ENCODE measurements at regions not wholly inside any gene's neighbourhood (a gene's known extent, or its start where the extent isn't known, plus 50 kb on each side); places are given as distances from the start of the nearest gene placed in this dataset.

DNA sequence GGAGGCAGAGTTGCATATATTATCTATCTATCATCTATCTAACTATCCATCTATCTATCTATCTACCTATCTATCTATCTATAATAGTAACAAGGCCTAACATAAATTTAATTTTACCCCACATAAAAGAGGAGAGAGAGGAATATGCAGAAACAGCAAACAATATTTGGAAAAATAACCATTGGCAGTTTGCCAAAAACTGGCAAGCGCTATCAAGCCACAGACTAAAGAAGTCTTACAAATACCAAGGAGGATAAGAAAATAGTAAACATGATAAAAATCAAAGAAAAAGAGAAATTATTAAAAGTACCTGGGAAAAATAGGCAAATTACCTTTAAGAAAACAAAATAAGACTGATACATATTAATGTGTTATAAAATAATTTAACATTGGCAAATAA lies 230.8 kb downstream of the CPXCR1 start:
- H3K36me3 ChIP-seq (ENCODE audit: control insufficient read depth, insufficient read depth, low read length) = no peaks in the 10 kb centered on the region
- H3K27ac ChIP-seq (ENCODE audit: insufficient read depth, low read length) = no peak overlapping the region
- H3K4me1 ChIP-seq (ENCODE audit: control insufficient read depth, insufficient read depth, low read length) = no peaks in the 10 kb centered on the region
- H2BK5ac ChIP-seq (ENCODE audit: low read depth, low read length, poor library complexity, severe bottlenecking) = no peak overlapping the region
- ATAC-seq (ENCODE audit: low read depth) (no peak), DNase-seq (no peak)
- BruUV-seq (replicated peaks) = no TSS peak
- H3K4ac ChIP-seq (ENCODE audit: low read depth, low read length) = no peak overlapping the region
- no peak overlapping the region for H2BK20ac ChIP-seq (ENCODE audit: low read depth, low read length)
- H3K79me1 ChIP-seq (ENCODE audit: low read depth in 1 of 2, low read length in 2 of 2) = no peaks in the 10 kb centered on the region
- H2AK9ac ChIP-seq (replicated peaks; ENCODE audit: low read depth, low read length, poor library complexity) = no peak overlapping the region
- no peak overlapping the region for H2AK5ac ChIP-seq (ENCODE audit: low read depth, low read length)
- no peaks in the 10 kb centered on the region for H3K27me3 ChIP-seq (ENCODE audit: control insufficient read depth, insufficient read depth, low read length)
- H3K14ac ChIP-seq (replicated peaks; ENCODE audit: low read depth, low read length) = no peak overlapping the region
- H2BK15ac ChIP-seq (ENCODE audit: low read depth, low read length) = no peak overlapping the region
- no CpG with 5 or more reads among the region's 1 CpG for WGBS, 2 experiments (ENCODE audit: extremely low coverage in 2 of 2, insufficient read length in 1 of 2)
- no peak overlapping the region for H4K91ac ChIP-seq (ENCODE audit: insufficient read depth, low read depth, low read length)
- H3K18ac ChIP-seq (ENCODE audit: low read depth, low read length) = no peak overlapping the region
- TF ChIP-seq USF2 (IDR thresholded peaks at IDR 0.05; ENCODE audit: low read depth, low read length) (no peak), RCOR1 (IDR thresholded peaks at IDR 0.05; ENCODE audit: insufficient replicate concordance, low read length) (no peak), RAD21 (IDR thresholded peaks at IDR 0.05; ENCODE audit: low read length) (no peak), CHD1 (IDR thresholded peaks at IDR 0.05; ENCODE audit: low read depth, low read length) (no peak), FOS (IDR thresholded peaks at IDR 0.05; ENCODE audit: low read depth, low read length) (no peak), SMC3 (IDR thresholded peaks at IDR 0.05; ENCODE audit: low read depth, low read length) (no peak), BHLHE40 (IDR thresholded peaks at IDR 0.05; ENCODE audit: low read depth, low read length) (no peak), MXI1 (IDR thresholded peaks at IDR 0.05; ENCODE audit: borderline replicate concordance, low read depth, low read length) (no peak), ELK1 (IDR thresholded peaks at IDR 0.05; ENCODE audit: borderline replicate concordance, low read depth, low read length) (no peak), POLR2A (IDR thresholded peaks at IDR 0.05; ENCODE audit: low read depth, low read length) (no peak), CEBPB (IDR thresholded peaks at IDR 0.05; ENCODE audit: low read depth, low read length) (no peak)
- POLR2A ChIA-PET (ENCODE audit: unreplicated experiment) = no interaction called here
- in situ Hi-C loops (cut with MboI; ENCODE audit: low sequenced_read_pairs) (no loop called here), intact Hi-C loops (cut with micrococcal nuclease) (no loop called here), dilution Hi-C loops (cut with HindIII; ENCODE audit: low sequenced_read_pairs, unreplicated experiment) (no loop called here)
- no peaks in the 10 kb centered on the region for H3K9me3 ChIP-seq (ENCODE audit: control insufficient read depth, insufficient read depth, low read length)
- H2AFZ ChIP-seq (replicated peaks; ENCODE audit: low read length, poor library complexity) = no peak overlapping the region
- no peak overlapping the region for H3K23ac ChIP-seq (ENCODE audit: low read depth, low read length)
- no peaks in the 10 kb centered on the region for H4K20me1 ChIP-seq (ENCODE audit: insufficient read depth, low read length)
- no peak overlapping the region for H4K8ac ChIP-seq (ENCODE audit: low read depth in 2 of 2, low read length in 2 of 2)
- H3K4me2 ChIP-seq (ENCODE audit: low read depth, low read length) = no peak overlapping the region
- no peak overlapping the region for H4K5ac ChIP-seq (ENCODE audit: low read depth, low read length)
- no peak overlapping the region for H3K56ac ChIP-seq (ENCODE audit: extremely low read depth, insufficient read depth, low read length)
- CTCF ChIA-PET = no interaction called here
- no peak overlapping the region for H3K4me3 ChIP-seq (ENCODE audit: insufficient read depth, low read depth, low read length)
- H3K9me1 ChIP-seq (ENCODE audit: insufficient read depth, low read length) = no peaks in the 10 kb centered on the region
- H3K9ac ChIP-seq (ENCODE audit: low read depth, low read length) = no peak overlapping the region
- no peak overlapping the region for H2BK120ac ChIP-seq (ENCODE audit: low read depth, low read length)
